COR-L47 (cell line): ENCODE measurements at regions not wholly inside any gene's neighbourhood (a gene's known extent, or its start where the extent isn't known, plus 50 kb on each side); places are given as distances from the start of the nearest gene placed in this dataset.
"Not testable (repeated sequence)": the region's sequence is repeated elsewhere in the genome, so short reads cannot be mapped to it uniquely, and the experiment has no call there.

ENCODE experiments used
- DNase-seq: peaks from one replicate; lab custom pipeline; 2025; lab: John Stamatoyannopoulos, UW

GRCh38 chr3:30328935-30329334 is 277.5 kb upstream of the TGFBR2 start:
- DNase-seq = not testable (repeated sequence)

GRCh38 chr3:30331519-30331918 is 274.9 kb upstream of the TGFBR2 start:
- no peak for DNase-seq

- no peak for DNase-seq
Observed at GRCh38 chr3:30332196-30333021, 274.0 kb upstream of the TGFBR2 start.

GRCh38 chr3:30333143-30333542 is 273.3 kb upstream of the TGFBR2 start:
- DNase-seq = no peak

GRCh38 chr3:30333903-30334302 is 272.5 kb upstream of the TGFBR2 start:
- DNase-seq = no peak

GRCh38 chr3:30340500-30340899 is 265.9 kb upstream of the TGFBR2 start:
- no peak for DNase-seq

- no peak for DNase-seq
Observed at GRCh38 chr3:30341079-30341478, 265.3 kb upstream of the TGFBR2 start.

- no peak for DNase-seq
Observed at GRCh38 chr3:30341851-30342250, 264.6 kb upstream of the TGFBR2 start.

- DNase-seq = no peak
Observed at GRCh38 chr3:30342318-30343060, 263.9 kb upstream of the TGFBR2 start.

GRCh38 chr3:30343067-30343831 is 263.2 kb upstream of the TGFBR2 start:
- no peak for DNase-seq

- DNase-seq = no peak
Observed at GRCh38 chr3:30343861-30344260, 262.5 kb upstream of the TGFBR2 start.

- DNase-seq = no peak
Observed at GRCh38 chr3:30344288-30344687, 262.1 kb upstream of the TGFBR2 start.

- no peak for DNase-seq
Observed at GRCh38 chr3:30346933-30347320, 259.5 kb upstream of the TGFBR2 start.

- DNase-seq = no peak
Observed at GRCh38 chr3:30347679-30348216, 258.7 kb upstream of the TGFBR2 start.

GRCh38 chr3:30349507-30349906 is 256.9 kb upstream of the TGFBR2 start:
- DNase-seq = no peak

- no peak for DNase-seq
Observed at GRCh38 chr3:30350011-30350410, 256.4 kb upstream of the TGFBR2 start.

- DNase-seq = no peak
Observed at GRCh38 chr3:30350901-30351300, 255.5 kb upstream of the TGFBR2 start.

GRCh38 chr3:30352410-30353318 is 253.7 kb upstream of the TGFBR2 start:
- no peak for DNase-seq

- no peak for DNase-seq
Observed at GRCh38 chr3:30353711-30354467, 252.5 kb upstream of the TGFBR2 start.

- DNase-seq = no peak
Observed at GRCh38 chr3:30354513-30354912, 251.9 kb upstream of the TGFBR2 start.

- DNase-seq = peak; percentile 81
Observed at GRCh38 chr3:30354972-30355371, 251.4 kb upstream of the TGFBR2 start.
